Tibial artery (tissue), 4 donors: ENCODE measurements at regions not wholly inside any gene's neighbourhood (a gene's known extent, or its start where the extent isn't known, plus 50 kb on each side); places are given as distances from the start of the nearest gene placed in this dataset.
A peak's percentile ranks its signal among the peaks of the same experiment; 100 is the strongest.

Experiments
- DNase-seq, 2 donors: peaks; one replicate each; pipeline ENCODE4 v3.0.0-alpha.2; 2019
- H3K27ac ChIP-seq, 2 donors: fragments of 200-600 bp; sonication (generic) in 1 of 2; 1 replicate in 1 of 2; 2 replicates in 1 of 2; pipeline ENCODE4 v1.5.1; 2018 to 2019; ENCODE audit warnings: mild to moderate bottlenecking in 1 of 2
- H3K27me3 ChIP-seq, 2 donors: fragments of 200-600 bp; sonication (generic) in 1 of 2; one replicate each; pipeline versions ENCODE4 v1.5.1 to v1.6.0; 2016 to 2019
- H3K36me3 ChIP-seq, 3 donors: fragments of 200-600 bp; sonication (generic) in 2 of 3; one replicate each; pipeline ENCODE4 v1.5.1; 2016 to 2019; ENCODE audit warnings: mild to moderate bottlenecking in 2 of 3
- H3K4me1 ChIP-seq, 4 donors: fragments of 200-600 bp; sonication (generic) in 2 of 4; 1 replicate in 3 of 4; 2 replicates in 1 of 4; pipeline ENCODE4 v1.5.1; 2016 to 2019
- H3K4me3 ChIP-seq, 2 donors: fragments of 200-600 bp; sonication (generic) in 1 of 2; 1 replicate in 1 of 2; 2 replicates in 1 of 2; pipeline ENCODE4 v1.5.1; 2018 to 2019; ENCODE audit warnings: mild to moderate bottlenecking in 2 of 2
- H3K9me3 ChIP-seq, 3 donors: fragments of 200-600 bp; sonication (generic) in 1 of 3; one replicate each; pipeline ENCODE4 v1.5.1; 2016 to 2019
- CTCF ChIP-seq, 2 experiments: fragments of 200-600 bp in 1 of 2; fragments of 450-650 bp in 1 of 2; IDR thresholded peaks; one replicate each; pipeline ENCODE4 v1.5.1; 2017 to 2019; ENCODE audit warnings: antibody characterized with exemption in 2 of 2, mild to moderate bottlenecking in 1 of 2, moderate library complexity in 1 of 2
- intact Hi-C: fragments of 100-400 bp; cut with DNase I; formaldehyde crosslinking; loops from one replicate; pipeline ENCODE4 v1.15.0; 2023; ENCODE audit warnings: low total_unique reads

DNA sequence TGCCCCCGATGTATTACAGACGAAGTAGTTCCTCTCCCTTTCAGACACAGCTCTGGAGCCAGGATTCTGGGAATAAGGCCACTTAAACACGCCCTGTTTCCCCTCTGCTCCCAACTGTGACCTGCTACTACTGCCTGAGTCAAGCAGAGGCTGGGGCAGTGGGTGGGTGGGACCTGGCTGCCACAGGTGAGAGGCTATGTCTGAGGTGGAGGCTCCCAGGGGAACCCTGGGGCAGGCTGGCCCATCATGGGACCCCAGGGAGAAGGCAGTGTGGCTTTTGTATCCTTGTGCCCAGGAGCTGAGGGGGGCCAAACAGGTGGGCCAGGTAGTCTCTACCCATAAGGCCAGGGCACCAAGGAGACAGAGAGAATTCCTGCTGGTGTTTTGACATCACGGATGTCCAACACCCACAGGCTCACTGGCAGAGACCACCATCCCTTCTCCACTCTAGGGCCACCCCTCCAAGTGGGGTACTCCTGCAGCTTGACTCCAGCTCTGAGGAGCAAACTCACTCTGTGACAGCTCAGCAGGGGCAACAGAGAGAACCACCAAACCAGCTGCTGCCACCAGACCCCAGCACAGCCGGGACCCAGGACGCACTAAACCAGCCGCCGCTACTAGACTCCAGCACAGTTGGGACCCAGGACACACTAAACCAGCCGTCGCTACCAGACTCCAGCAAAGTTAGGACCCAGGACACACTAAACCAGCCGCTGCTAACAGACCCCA lies 105.3 kb upstream of the SMURF2 start:
- peaks cover 0 to 13% (median 4%) of the 10 kb centered on the region in 3 donors for H3K36me3 ChIP-seq
- intact Hi-C loops: no loop called here
- H3K4me1 ChIP-seq: no peaks in the 10 kb centered on the region
- DNase-seq: peak in 1 of 2 donors; percentile 58
- no peaks in the 10 kb centered on the region for H3K9me3 ChIP-seq
- no peak for TF ChIP-seq CTCF (IDR thresholded peaks at IDR 0.05)
- no peak overlapping the region for H3K4me3 ChIP-seq
- H3K27me3 ChIP-seq: no peaks in the 10 kb centered on the region
- H3K27ac ChIP-seq: no peak overlapping the region

GRCh38 chr17:64765191-64765889 lies 103.2 kb upstream of the SMURF2 start:
- intact Hi-C loops: no loop called here
- DNase-seq: no peak
- H3K4me1 ChIP-seq: no peaks in the 10 kb centered on the region
- no peak overlapping the region for H3K4me3 ChIP-seq
- peaks cover 0 to 29% (median 18%) of the 10 kb centered on the region in 3 donors for H3K36me3 ChIP-seq
- no peak for TF ChIP-seq CTCF (IDR thresholded peaks at IDR 0.05)
- no peaks in the 10 kb centered on the region for H3K9me3 ChIP-seq
- no peaks in the 10 kb centered on the region for H3K27me3 ChIP-seq
- H3K27ac ChIP-seq: no peak overlapping the region

DNA sequence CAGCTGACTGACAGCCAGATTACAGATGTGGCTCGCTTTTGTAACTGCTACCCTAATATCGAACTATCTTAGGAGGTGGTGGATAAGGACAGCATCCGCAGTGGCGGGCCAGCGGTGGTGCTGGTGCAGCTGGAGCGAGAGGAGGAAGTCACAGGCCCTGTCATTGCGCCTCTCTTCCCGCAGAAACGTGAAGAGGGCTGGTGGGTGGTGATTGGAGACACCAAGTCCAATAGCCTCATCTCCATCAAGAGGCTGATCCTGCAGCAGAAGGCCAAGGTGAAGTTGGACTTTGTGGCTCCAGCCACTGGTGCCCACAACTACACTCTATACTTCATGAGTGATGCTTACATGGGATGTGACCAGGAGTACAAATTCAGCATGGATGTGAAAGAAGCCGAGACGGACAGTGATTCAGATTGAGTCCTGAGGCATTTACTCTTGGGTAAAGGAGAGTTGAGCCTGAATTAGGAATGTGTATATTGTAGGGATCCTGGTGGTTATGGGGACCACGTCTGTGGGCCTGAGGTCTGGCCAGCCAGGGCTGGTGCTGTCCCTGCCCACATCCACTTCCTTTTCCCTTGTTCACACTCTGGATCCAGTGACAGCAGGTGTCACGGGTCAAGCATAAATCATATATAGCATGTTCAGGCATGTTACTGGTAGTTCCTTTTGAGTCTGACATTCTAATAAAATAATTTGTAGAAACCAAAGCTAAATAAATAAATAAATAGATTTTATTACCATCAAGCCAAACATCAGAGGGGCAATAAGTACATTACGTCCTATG lies 89.0 kb upstream of the SMURF2 start:
- no peak for TF ChIP-seq CTCF (IDR thresholded peaks at IDR 0.05)
- intact Hi-C loops: no loop called here
- H3K4me3 ChIP-seq: no peak overlapping the region
- peaks cover 45 to 75% (median 54%) of the 10 kb centered on the region in 3 donors for H3K36me3 ChIP-seq
- H3K4me1 ChIP-seq: no peaks in the 10 kb centered on the region
- peak in 1 of 2 donors; percentile 51 for DNase-seq
- no peak overlapping the region for H3K27ac ChIP-seq
- no peaks in the 10 kb centered on the region for H3K9me3 ChIP-seq
- no peaks in the 10 kb centered on the region for H3K27me3 ChIP-seq

GRCh38 chr17:64750478-64750877 lies 88.4 kb upstream of the SMURF2 start:
- H3K4me3 ChIP-seq: no peak overlapping the region
- H3K27ac ChIP-seq: no peak overlapping the region
- DNase-seq: peak in 1 of 2 donors; percentile 34
- H3K9me3 ChIP-seq: no peaks in the 10 kb centered on the region
- H3K4me1 ChIP-seq: no peaks in the 10 kb centered on the region
- H3K27me3 ChIP-seq: no peaks in the 10 kb centered on the region
- intact Hi-C loops: no loop called here
- H3K36me3 ChIP-seq: peaks cover 39 to 69% (median 48%) of the 10 kb centered on the region in 3 donors
- no peak for TF ChIP-seq CTCF (IDR thresholded peaks at IDR 0.05)

GRCh38 chr17:64749306-64749705 lies 87.2 kb upstream of the SMURF2 start:
- no peak for DNase-seq
- intact Hi-C loops: no loop called here
- no peak for TF ChIP-seq CTCF (IDR thresholded peaks at IDR 0.05)
- H3K4me3 ChIP-seq: no peak overlapping the region
- peaks cover 27 to 57% (median 37%) of the 10 kb centered on the region in 3 donors for H3K36me3 ChIP-seq
- no peaks in the 10 kb centered on the region for H3K4me1 ChIP-seq
- H3K9me3 ChIP-seq: no peaks in the 10 kb centered on the region
- no peak overlapping the region for H3K27ac ChIP-seq
- H3K27me3 ChIP-seq: no peaks in the 10 kb centered on the region
